ENCODE measurements at regions not wholly inside any gene's neighbourhood (a gene's known extent, or its start where the extent isn't known, plus 50 kb on each side); places are given as distances from the start of the nearest gene placed in this dataset.
A peak's percentile ranks its signal among the peaks of the same experiment; 100 is the strongest.
"Not testable (repeated sequence)": the region's sequence is repeated elsewhere in the genome, so short reads cannot be mapped to it uniquely, and the experiment has no call there.

DNA sequence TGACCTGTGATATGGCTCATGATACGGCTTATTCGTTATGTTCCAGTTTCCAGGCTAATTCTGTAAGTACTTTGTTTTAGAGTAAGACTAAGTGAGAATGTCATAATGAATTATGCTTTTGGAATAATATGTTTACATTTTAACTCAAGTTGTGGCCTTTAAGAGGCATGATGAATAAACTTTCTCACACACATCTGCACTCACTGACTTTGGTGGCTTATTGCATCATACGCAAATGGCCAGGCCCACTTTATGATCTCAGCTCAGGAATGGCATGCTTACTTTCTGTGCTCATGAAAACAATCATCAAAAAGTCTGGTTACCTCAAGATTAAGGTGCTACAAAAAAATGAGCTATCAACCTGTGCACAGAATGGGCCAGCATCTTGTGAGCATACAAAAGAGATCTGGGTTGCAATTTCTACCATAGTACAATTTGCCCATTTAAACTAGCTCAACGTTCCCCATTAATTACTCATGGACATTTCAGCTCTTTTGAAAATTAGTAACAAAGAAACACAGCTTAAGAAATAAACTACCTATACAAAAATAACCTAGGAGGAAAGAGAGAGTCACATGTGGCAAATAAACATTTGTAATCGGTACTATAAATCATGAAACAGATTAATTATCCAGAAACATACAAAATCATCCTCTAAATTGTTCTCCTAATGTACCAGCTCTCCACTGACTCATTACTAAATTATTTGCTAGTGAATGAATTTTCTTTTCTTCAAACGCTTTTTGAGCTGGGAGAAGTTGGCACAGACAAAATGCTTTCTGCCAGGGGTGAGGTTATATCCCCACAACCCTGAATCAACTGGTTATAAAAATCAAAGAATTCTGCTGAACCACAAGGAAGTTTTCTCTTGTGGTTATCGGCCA, 439.0 kb upstream of the ADAMTS9 start:
- peaks cover 10% of the 10 kb centered on the region for H3K4me1 Mint-ChIP-seq
- no peak overlapping the region for H3K27ac Mint-ChIP-seq
- WGBS, 2 experiments (ENCODE audit: insufficient coverage in 1 of 2, insufficient read length in 1 of 2), result 95 to 100% methylated on average over 5 to 7 of the region's 7 CpGs
- H3K4me3 Mint-ChIP-seq, result no peak overlapping the region
- Histone ChIP-seq H3K36me3 (ENCODE audit: control insufficient read depth, insufficient read depth, low read length) (no peaks in the 10 kb centered on the region), H3K9me3 (ENCODE audit: control insufficient read depth, low read length) (no peaks in the 10 kb centered on the region), H3K4me3 (ENCODE audit: low read length) (no peak overlapping the region), H3K9ac (ENCODE audit: extremely low read depth, low read length, poor library complexity, severe bottlenecking) (no peak overlapping the region), H3K4me1 (ENCODE audit: control insufficient read depth, insufficient read depth, low read length) (no peaks in the 10 kb centered on the region), H3K27ac (ENCODE audit: low read depth, low read length) (no peak overlapping the region), H3K27me3 (ENCODE audit: control insufficient read depth, insufficient read depth, low read length, poor library complexity, severe bottlenecking) (no peaks in the 10 kb centered on the region)
- TF ChIP-seq, protein P1, sequence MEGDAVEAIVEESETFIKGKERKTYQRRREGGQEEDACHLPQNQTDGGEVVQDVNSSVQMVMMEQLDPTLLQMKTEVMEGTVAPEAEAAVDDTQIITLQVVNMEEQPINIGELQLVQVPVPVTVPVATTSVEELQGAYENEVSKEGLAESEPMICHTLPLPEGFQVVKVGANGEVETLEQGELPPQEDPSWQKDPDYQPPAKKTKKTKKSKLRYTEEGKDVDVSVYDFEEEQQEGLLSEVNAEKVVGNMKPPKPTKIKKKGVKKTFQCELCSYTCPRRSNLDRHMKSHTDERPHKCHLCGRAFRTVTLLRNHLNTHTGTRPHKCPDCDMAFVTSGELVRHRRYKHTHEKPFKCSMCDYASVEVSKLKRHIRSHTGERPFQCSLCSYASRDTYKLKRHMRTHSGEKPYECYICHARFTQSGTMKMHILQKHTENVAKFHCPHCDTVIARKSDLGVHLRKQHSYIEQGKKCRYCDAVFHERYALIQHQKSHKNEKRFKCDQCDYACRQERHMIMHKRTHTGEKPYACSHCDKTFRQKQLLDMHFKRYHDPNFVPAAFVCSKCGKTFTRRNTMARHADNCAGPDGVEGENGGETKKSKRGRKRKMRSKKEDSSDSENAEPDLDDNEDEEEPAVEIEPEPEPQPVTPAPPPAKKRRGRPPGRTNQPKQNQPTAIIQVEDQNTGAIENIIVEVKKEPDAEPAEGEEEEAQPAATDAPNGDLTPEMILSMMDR (conservative IDR thresholded peaks at IDR 0.05), result no peak
- no peaks in the 10 kb centered on the region for H3K36me3 Mint-ChIP-seq (ENCODE audit: low read depth)
- H3K27me3 Mint-ChIP-seq (ENCODE audit: insufficient read depth), result no peaks in the 10 kb centered on the region
- DNase-seq, result no peak
- H3K9me3 Mint-ChIP-seq, result peaks cover 3% of the 10 kb centered on the region

- not testable (repeated sequence) for H3K27ac ChIP-seq (ENCODE audit: low read depth, low read length); H3K27me3 Mint-ChIP-seq (ENCODE audit: insufficient read depth); H3K4me1 ChIP-seq (ENCODE audit: control insufficient read depth, insufficient read depth, low read length); H3K27me3 ChIP-seq (ENCODE audit: control insufficient read depth, insufficient read depth, low read length, poor library complexity, severe bottlenecking); H3K4me3 Mint-ChIP-seq; H3K36me3 ChIP-seq (ENCODE audit: control insufficient read depth, insufficient read depth, low read length); H3K36me3 Mint-ChIP-seq (ENCODE audit: low read depth); H3K4me1 Mint-ChIP-seq; DNase-seq; H3K4me3 ChIP-seq (ENCODE audit: low read length); H3K27ac Mint-ChIP-seq; H3K9ac ChIP-seq (ENCODE audit: extremely low read depth, low read length, poor library complexity, severe bottlenecking)
- H3K9me3 Mint-ChIP-seq, result peaks cover 30% of the 10 kb centered on the region
- 94 to 98% methylated on average over 5 to 13 of the region's 13 CpGs for WGBS, 2 experiments (ENCODE audit: insufficient coverage in 1 of 2, insufficient read length in 1 of 2)
- H3K9me3 ChIP-seq (ENCODE audit: control insufficient read depth, low read length), result peaks cover 19% of the 10 kb centered on the region
These were observed 432.4 kb upstream of the ADAMTS9 start for GRCh38 chr3:65120156-65120555.

- H3K27ac Mint-ChIP-seq, result no peak overlapping the region
- no peak for DNase-seq
- H3K36me3 Mint-ChIP-seq (ENCODE audit: low read depth), result no peaks in the 10 kb centered on the region
- H3K4me3 Mint-ChIP-seq, result no peak overlapping the region
- no peaks in the 10 kb centered on the region for H3K27me3 Mint-ChIP-seq (ENCODE audit: insufficient read depth)
- Histone ChIP-seq H3K27me3 (ENCODE audit: control insufficient read depth, insufficient read depth, low read length, poor library complexity, severe bottlenecking) (no peaks in the 10 kb centered on the region), H3K9me3 (ENCODE audit: control insufficient read depth, low read length) (peaks cover 19% of the 10 kb centered on the region), H3K27ac (ENCODE audit: low read depth, low read length) (no peak overlapping the region), H3K9ac (ENCODE audit: extremely low read depth, low read length, poor library complexity, severe bottlenecking) (no peak overlapping the region), H3K4me3 (ENCODE audit: low read length) (peak overlapping the region; percentile 24), H3K36me3 (ENCODE audit: control insufficient read depth, insufficient read depth, low read length) (no peaks in the 10 kb centered on the region), H3K4me1 (ENCODE audit: control insufficient read depth, insufficient read depth, low read length) (no peaks in the 10 kb centered on the region)
- 93 to 100% methylated on average over 2 to 5 of the region's 5 CpGs for WGBS, 2 experiments (ENCODE audit: insufficient coverage in 1 of 2, insufficient read length in 1 of 2)
- peaks cover 30% of the 10 kb centered on the region for H3K9me3 Mint-ChIP-seq
- TF ChIP-seq, protein P1 (conservative IDR thresholded peaks at IDR 0.05), result no peak
- no peaks in the 10 kb centered on the region for H3K4me1 Mint-ChIP-seq
These were observed 431.2 kb upstream of the ADAMTS9 start for GRCh38 chr3:65118912-65119499.

Data from endodermal cell (in vitro differentiated cells).